ENCODE measurements at regions not wholly inside any gene's neighbourhood (a gene's known extent, or its start where the extent isn't known, plus 50 kb on each side); places are given as distances from the start of the nearest gene placed in this dataset.

GRCh38 chr2:240247241-240247867, 106.9 kb upstream of the OTOS start:
- no peak overlapping the region for H3K4me3 ChIP-seq (ENCODE audit: low read length)
- TF ChIP-seq, protein P1, sequence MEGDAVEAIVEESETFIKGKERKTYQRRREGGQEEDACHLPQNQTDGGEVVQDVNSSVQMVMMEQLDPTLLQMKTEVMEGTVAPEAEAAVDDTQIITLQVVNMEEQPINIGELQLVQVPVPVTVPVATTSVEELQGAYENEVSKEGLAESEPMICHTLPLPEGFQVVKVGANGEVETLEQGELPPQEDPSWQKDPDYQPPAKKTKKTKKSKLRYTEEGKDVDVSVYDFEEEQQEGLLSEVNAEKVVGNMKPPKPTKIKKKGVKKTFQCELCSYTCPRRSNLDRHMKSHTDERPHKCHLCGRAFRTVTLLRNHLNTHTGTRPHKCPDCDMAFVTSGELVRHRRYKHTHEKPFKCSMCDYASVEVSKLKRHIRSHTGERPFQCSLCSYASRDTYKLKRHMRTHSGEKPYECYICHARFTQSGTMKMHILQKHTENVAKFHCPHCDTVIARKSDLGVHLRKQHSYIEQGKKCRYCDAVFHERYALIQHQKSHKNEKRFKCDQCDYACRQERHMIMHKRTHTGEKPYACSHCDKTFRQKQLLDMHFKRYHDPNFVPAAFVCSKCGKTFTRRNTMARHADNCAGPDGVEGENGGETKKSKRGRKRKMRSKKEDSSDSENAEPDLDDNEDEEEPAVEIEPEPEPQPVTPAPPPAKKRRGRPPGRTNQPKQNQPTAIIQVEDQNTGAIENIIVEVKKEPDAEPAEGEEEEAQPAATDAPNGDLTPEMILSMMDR (IDR thresholded peaks at IDR 0.05; ENCODE audit: insufficient read depth, low read depth, low read length, missing control alignments): no peak
- DNase-seq (ENCODE audit: low read depth): no peak

DNA sequence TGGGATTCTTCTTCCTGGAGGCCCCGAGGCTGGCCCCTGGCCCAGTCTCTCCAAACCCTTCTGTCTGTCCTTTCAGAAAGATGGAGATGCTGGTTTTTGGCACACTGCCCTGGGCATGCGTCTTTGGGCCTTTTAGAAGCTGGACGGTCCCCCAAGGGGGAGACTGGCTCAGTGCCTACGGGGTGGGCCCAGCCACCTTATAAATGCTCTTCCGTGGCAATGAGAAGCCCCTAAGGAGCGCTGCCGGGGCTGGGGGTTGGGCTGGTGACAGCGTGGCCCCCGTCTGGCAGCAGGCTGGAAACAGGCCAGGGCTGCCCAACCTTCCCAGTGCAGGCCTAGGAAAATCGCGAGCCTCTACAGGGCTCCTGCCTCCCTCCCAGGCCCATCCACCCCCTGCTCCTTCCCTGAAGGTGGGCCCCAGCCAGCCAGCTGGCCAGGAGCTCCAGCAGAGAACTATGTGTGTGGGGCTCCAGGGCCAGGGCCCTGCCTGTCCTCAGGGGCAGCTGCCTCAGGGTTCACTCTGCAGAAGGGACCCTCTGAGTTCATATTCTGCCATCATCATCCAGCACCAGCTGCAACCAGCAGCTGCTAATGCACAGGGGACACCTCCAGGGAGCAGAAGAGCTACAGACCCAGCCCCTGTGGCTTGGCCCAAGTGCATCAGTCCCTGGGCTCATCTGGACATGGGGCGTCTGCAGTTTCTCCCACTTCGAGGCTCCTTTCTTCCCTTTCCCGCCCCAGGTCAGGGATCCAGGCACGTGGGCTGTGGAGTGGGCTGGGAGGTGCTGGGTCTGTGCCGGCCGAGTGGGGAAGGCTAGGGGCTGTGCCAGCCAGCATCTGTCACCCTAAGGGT, 107.6 kb upstream of the OTOS start:
- no peak overlapping the region for H3K4me3 ChIP-seq (ENCODE audit: low read length)
- TF ChIP-seq, protein P1 (IDR thresholded peaks at IDR 0.05; ENCODE audit: insufficient read depth, low read depth, low read length, missing control alignments): no peak
- DNase-seq (ENCODE audit: low read depth): no peak

DNA sequence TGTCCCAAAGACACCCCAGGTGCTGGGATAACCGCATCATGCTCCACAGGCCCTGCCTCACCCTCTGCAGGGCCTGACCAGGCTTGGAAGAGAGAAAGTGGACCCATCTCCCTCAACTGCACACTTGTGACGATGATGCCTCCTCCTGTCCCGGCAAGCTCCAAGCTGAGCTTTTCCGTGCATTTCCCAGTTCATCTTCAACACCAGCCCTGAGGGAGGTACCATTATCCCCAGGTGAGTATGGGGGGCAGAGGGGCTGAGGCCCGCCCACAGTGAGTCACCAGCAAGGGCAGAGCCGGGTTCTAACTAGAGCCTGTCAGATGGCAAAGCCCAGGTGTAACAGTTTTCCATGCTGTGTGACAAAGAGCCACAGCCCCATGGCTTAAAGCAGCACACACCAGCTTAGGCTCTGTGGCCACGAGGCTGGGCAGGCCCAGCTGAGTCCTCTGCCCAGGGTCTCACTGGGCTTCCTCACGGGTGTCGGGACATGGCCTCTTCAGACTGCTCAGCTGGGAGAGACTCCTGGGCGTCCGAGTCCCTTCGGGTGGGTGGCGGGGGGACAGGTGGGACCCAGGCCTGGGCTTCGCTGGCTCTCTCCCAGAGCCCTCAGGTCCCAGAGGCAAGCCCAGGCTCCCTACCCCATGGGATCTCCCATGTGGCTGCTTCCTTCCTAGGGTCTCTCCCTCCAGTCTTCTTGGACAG, 108.4 kb upstream of the OTOS start:
- DNase-seq (ENCODE audit: low read depth): no peak
- TF ChIP-seq, protein P1 (IDR thresholded peaks at IDR 0.05; ENCODE audit: insufficient read depth, low read depth, low read length, missing control alignments): no peak
- H3K4me3 ChIP-seq (ENCODE audit: low read length): no peak overlapping the region

- H3K4me3 ChIP-seq (ENCODE audit: low read length): no peak overlapping the region
- no peak for DNase-seq (ENCODE audit: low read depth)
- TF ChIP-seq, protein P1 (IDR thresholded peaks at IDR 0.05; ENCODE audit: insufficient read depth, low read depth, low read length, missing control alignments): no peak
These were observed 109.1 kb upstream of the OTOS start for GRCh38 chr2:240249423-240250149.

DNA sequence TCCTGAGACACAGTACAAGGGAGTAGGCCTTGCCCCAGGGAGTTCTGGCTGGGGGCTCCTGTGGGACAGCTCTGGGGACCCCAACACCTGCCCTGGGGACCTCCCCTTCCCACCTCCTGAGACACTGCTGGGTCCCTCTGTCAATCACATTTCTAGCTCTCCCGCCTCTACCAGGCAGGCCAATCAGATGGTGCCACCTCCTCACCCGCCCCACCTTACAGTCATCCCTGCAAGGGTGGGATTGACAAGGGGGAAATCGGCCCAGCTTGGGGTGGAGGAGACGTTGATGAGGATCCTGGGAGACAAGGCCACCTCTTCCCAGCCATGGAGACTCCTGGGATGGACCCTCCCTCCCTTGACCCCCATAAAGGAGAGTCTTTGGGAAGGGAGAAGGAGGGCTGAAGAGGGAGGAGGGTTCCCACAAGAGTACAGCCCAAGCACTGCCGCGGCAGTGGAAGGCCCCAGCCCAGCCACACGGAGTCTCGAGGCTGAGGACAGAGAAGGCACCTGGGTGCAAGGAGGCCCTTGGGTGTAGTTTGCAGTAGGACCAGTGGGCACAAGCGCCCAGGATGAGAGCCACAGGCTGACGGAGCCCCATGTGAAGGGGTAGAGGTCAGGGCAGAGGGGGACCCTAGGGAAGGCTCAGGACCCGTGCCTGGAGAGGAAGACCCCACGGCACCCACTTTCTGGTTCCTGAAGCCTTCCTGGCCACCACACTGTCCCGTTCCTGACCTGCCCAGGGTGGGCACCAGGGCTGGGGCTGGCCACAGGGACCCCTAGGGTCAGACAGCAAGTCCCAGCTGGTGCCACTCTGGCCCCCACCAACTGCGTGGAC, 109.9 kb upstream of the OTOS start:
- no peak for DNase-seq (ENCODE audit: low read depth)
- H3K4me3 ChIP-seq (ENCODE audit: low read length): no peak overlapping the region
- TF ChIP-seq, protein P1 (IDR thresholded peaks at IDR 0.05; ENCODE audit: insufficient read depth, low read depth, low read length, missing control alignments): no peak

All from epithelial cell of esophagus (primary cell).